Smooth muscle cell (in vitro differentiated cells): ENCODE measurements at regions not wholly inside any gene's neighbourhood (a gene's known extent, or its start where the extent isn't known, plus 50 kb on each side); places are given as distances from the start of the nearest gene placed in this dataset.

Experiments
- DNase-seq: peaks from one replicate; lab custom pipeline; 2025; ENCODE audit not compliant: unreplicated experiment; lab: John Stamatoyannopoulos, UW
- H2AFZ ChIP-seq: fragments of 200-600 bp; sonication (generic); 2 replicates; pipeline ENCODE4 v1.6.0; 2016; ENCODE audit warnings: antibody characterized with exemption, low read depth, mild to moderate bottlenecking
- H3F3A ChIP-seq: fragments of 200-600 bp; sonication (generic); 2 replicates; pipeline ENCODE4 v1.6.0; 2017; ENCODE audit warnings: antibody characterized with exemption, low read depth
- H3K27ac ChIP-seq: fragments of 200-600 bp; sonication (generic); 2 replicates; pipeline ENCODE4 v1.5.1; 2016; ENCODE audit warnings: low read depth, mild to moderate bottlenecking
- H3K27me3 ChIP-seq: fragments of 200-600 bp; sonication (generic); 2 replicates; pipeline ENCODE4 v1.6.1; 2016; ENCODE audit warnings: low read depth, mild to moderate bottlenecking
- H3K36me3 ChIP-seq: fragments of 200-600 bp; sonication (generic); 2 replicates; pipeline ENCODE4 v1.5.1; 2016; ENCODE audit warnings: low read depth
- H3K4me1 ChIP-seq: fragments of 200-600 bp; sonication (generic); 2 replicates; pipeline ENCODE4 v1.5.1; 2016; ENCODE audit warnings: low read depth
- H3K4me2 ChIP-seq: fragments of 200-600 bp; sonication (generic); 2 replicates; pipeline ENCODE4 v1.6.0; 2016; ENCODE audit warnings: mild to moderate bottlenecking
- H3K4me3 ChIP-seq: fragments of 200-600 bp; sonication (generic); 2 replicates; pipeline ENCODE4 v1.5.1; 2016; ENCODE audit warnings: mild to moderate bottlenecking
- H3K79me2 ChIP-seq: fragments of 200-600 bp; sonication (generic); 2 replicates; pipeline ENCODE4 v1.6.0; 2016; ENCODE audit warnings: low read depth, mild to moderate bottlenecking
- H3K9ac ChIP-seq: fragments of 200-600 bp; sonication (generic); 2 replicates; pipeline ENCODE4 v1.6.0; 2016; ENCODE audit warnings: low read depth
- H3K9me3 ChIP-seq: fragments of 200-600 bp; sonication (generic); replicated peaks from 2 replicates; pipeline ENCODE4 v1.5.1; 2016; ENCODE audit warnings: low read depth
- H4K20me1 ChIP-seq: fragments of 200-600 bp; sonication (generic); 2 replicates; pipeline ENCODE4 v1.6.0; 2016; ENCODE audit warnings: low read depth
- WGBS: methylation state at CpG from one replicate; pipeline ENCODE4 v1.1.7; 2016; ENCODE audit warnings: low lambda C conversion rate; 5-methylcytosine and 5-hydroxymethylcytosine counted together
- TF ChIP-seq, protein P1 (sequence below): fragments of 200-600 bp; sonication (generic); IDR thresholded peaks from 2 replicates; pipeline ENCODE4 v1.5.1; 2017; ENCODE audit warnings: borderline replicate concordance, mild to moderate bottlenecking, antibody characterized with exemption; ENCODE audit not compliant: insufficient read depth, poor library complexity, severe bottlenecking

DNA sequence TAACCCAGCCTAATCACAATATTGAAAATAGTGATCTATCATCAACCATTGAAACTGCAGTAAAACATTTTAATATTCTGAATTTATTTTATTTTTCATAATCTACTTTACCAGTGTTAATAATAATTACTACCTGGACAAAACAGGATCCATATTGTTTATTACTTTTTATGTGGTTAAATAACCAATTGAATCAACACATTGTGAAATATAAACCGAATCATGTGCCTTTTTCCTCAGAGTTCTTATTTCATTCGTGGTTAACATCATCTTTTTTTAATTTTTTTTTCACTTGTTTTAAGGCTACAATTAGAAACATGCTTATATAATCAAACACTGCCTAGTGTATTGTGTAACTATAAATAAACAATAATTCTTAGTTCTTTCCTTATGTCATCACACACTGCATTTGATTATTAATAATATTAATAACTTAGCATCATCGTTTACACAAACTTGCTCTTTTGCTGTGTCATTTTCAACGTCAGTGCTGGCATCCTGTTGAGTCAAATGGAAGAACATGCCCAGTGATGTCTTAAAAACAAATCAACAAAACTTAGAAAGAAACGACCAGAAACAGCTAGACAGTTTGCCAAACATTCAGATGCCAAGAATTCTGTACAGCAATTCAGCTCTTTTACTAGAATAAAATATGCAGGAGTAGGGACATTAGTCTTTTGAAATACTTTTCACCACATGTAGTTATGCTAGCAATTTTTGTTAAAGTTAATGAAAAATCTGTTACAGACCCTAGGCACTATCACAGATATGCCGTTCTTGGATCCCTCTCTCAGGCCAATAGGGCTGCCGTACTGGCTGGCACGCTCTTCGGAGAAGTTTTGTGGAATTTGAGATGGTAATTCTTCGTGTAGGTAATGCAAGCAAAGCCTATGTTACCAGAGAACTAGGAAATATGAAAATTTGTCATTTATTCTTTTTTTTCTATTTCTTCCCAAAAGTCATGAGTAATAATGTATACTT, 330.4 kb upstream of the SEMA3A start:
- Histone ChIP-seq H3K9ac (no peak overlapping the region), H4K20me1 (no peaks in the 10 kb centered on the region), H3K27me3 (no peaks in the 10 kb centered on the region), H3K27ac (no peak overlapping the region), H3K4me1 (no peaks in the 10 kb centered on the region), H2AFZ (no peak overlapping the region), H3F3A (peaks cover 9% of the 10 kb centered on the region), H3K4me3 (no peak overlapping the region), H3K9me3 (no peaks in the 10 kb centered on the region), H3K36me3 (no peaks in the 10 kb centered on the region), H3K79me2 (no peaks in the 10 kb centered on the region), H3K4me2 (no peak overlapping the region)
- 87% methylated on average over 10 of the region's 10 CpGs for WGBS
- no peak for DNase-seq
- TF ChIP-seq, protein P1, sequence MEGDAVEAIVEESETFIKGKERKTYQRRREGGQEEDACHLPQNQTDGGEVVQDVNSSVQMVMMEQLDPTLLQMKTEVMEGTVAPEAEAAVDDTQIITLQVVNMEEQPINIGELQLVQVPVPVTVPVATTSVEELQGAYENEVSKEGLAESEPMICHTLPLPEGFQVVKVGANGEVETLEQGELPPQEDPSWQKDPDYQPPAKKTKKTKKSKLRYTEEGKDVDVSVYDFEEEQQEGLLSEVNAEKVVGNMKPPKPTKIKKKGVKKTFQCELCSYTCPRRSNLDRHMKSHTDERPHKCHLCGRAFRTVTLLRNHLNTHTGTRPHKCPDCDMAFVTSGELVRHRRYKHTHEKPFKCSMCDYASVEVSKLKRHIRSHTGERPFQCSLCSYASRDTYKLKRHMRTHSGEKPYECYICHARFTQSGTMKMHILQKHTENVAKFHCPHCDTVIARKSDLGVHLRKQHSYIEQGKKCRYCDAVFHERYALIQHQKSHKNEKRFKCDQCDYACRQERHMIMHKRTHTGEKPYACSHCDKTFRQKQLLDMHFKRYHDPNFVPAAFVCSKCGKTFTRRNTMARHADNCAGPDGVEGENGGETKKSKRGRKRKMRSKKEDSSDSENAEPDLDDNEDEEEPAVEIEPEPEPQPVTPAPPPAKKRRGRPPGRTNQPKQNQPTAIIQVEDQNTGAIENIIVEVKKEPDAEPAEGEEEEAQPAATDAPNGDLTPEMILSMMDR = no peak

DNA sequence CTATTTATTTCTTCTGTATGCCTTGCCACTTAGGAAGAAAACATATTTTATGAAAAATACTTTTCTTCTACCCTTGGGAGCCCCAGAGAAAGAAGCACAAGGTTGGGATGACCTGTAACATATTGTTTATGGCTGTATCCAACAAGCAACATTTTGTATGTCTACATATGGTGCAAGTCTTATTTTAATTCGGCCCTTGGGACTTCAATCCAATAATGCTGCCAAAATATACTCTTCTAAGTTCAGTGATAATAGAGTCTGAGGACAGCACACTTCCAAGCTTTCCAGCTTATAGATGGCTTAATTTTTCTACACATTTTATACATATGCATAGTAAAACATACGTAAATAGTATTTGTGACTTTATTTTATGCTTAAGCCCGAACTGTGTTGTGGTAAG, 318.5 kb upstream of the SEMA3A start:
- TF ChIP-seq, protein P1 = no peak
- Histone ChIP-seq H4K20me1 (no peaks in the 10 kb centered on the region), H3F3A (no peaks in the 10 kb centered on the region), H3K27ac (no peak overlapping the region), H3K9ac (no peak overlapping the region), H2AFZ (no peak overlapping the region), H3K9me3 (no peaks in the 10 kb centered on the region), H3K79me2 (no peaks in the 10 kb centered on the region), H3K4me2 (no peak overlapping the region), H3K4me1 (no peaks in the 10 kb centered on the region), H3K27me3 (no peaks in the 10 kb centered on the region), H3K36me3 (no peaks in the 10 kb centered on the region), H3K4me3 (no peak overlapping the region)
- DNase-seq = no peak
- WGBS = 91% methylated on average over 3 of the region's 3 CpGs

DNA sequence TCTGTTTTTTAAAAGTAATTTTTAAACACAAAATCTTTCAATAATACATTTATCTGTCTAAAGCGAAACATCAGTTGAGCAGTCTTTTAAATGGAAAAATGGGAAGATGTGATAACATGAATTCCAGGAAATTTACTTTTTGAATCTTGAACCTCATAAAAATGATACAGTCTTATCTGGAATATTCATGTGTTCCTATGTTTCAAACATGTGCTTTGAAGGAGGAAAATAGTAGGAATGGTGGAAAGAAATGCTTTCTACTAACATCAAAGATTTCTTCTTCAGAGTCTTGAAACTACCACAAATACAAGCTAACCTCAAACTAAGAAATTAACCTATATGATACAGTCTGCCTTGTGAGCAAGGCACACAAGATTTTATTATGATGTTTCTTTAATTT, 317.5 kb upstream of the SEMA3A start:
- no peaks in the 10 kb centered on the region for H3K36me3 ChIP-seq
- TF ChIP-seq, protein P1 = no peak
- no peak overlapping the region for H2AFZ ChIP-seq
- no peaks in the 10 kb centered on the region for H3F3A ChIP-seq
- no peaks in the 10 kb centered on the region for H4K20me1 ChIP-seq
- H3K27ac ChIP-seq = no peak overlapping the region
- H3K79me2 ChIP-seq = no peaks in the 10 kb centered on the region
- no peaks in the 10 kb centered on the region for H3K27me3 ChIP-seq
- H3K4me1 ChIP-seq = no peaks in the 10 kb centered on the region
- no peaks in the 10 kb centered on the region for H3K9me3 ChIP-seq
- WGBS = 95% methylated on average over 1 of the region's 1 CpG
- H3K4me3 ChIP-seq = no peak overlapping the region
- H3K9ac ChIP-seq = no peak overlapping the region
- DNase-seq = no peak
- H3K4me2 ChIP-seq = no peak overlapping the region
